Liver (tissue), 3 donors: ENCODE measurements at regions not wholly inside any gene's neighbourhood (a gene's known extent, or its start where the extent isn't known, plus 50 kb on each side); places are given as distances from the start of the nearest gene placed in this dataset.

Experiments
- EGR1 ChIP-seq, 2 donors: IDR thresholded peaks; 2 replicates each; pipeline ENCODE4 v1.6.1; 2016 to 2018; ENCODE audit warnings: antibody characterized with exemption in 2 of 2, low read depth in 2 of 2
- FOXA1 ChIP-seq: IDR thresholded peaks from 2 replicates; pipeline ENCODE4 v1.6.1; 2016; ENCODE audit warnings: antibody characterized with exemption
- GABPA ChIP-seq, 2 donors: IDR thresholded peaks in 1 of 2; conservative IDR thresholded peaks in 1 of 2; 2 replicates each; pipeline ENCODE4 v1.6.1; 2016; ENCODE audit warnings: antibody characterized with exemption in 2 of 2, mild to moderate bottlenecking in 1 of 2, moderate library complexity in 1 of 2
- HNF4A ChIP-seq, 2 donors: conservative IDR thresholded peaks; 2 replicates each; pipeline ENCODE4 v1.6.1; 2016; ENCODE audit warnings: antibody characterized with exemption in 2 of 2, mild to moderate bottlenecking in 2 of 2
- JUND ChIP-seq, 2 donors: IDR thresholded peaks; 2 replicates each; pipeline ENCODE4 v1.6.1; 2016; ENCODE audit warnings: antibody characterized with exemption in 2 of 2
- NR2F2 ChIP-seq: IDR thresholded peaks from 2 replicates; pipeline ENCODE4 v1.6.1; 2016; ENCODE audit warnings: antibody characterized with exemption
- RAD21 ChIP-seq, 2 donors: IDR thresholded peaks; 2 replicates each; pipeline ENCODE4 v1.6.1; 2016; ENCODE audit warnings: antibody characterized with exemption in 2 of 2, mild to moderate bottlenecking in 2 of 2
- REST ChIP-seq: IDR thresholded peaks from 2 replicates; pipeline ENCODE4 v1.6.1; 2016; ENCODE audit warnings: antibody characterized with exemption, mild to moderate bottlenecking
- SP1 ChIP-seq: IDR thresholded peaks from 2 replicates; pipeline ENCODE4 v1.6.1; 2018; ENCODE audit warnings: antibody characterized with exemption, mild to moderate bottlenecking
- TAF1 ChIP-seq: conservative IDR thresholded peaks from 2 replicates; pipeline ENCODE4 v1.6.1; 2016; ENCODE audit warnings: antibody characterized with exemption, mild to moderate bottlenecking
- ZBTB33 ChIP-seq: IDR thresholded peaks from 2 replicates; pipeline ENCODE4 v1.6.1; 2016; ENCODE audit warnings: antibody characterized with exemption
- TF ChIP-seq, protein P1 (sequence below): IDR thresholded peaks from 2 replicates; pipeline ENCODE4 v1.6.1; 2016; ENCODE audit warnings: antibody characterized with exemption
- TF ChIP-seq, protein P2 (sequence below): fragments of 150-350 bp; IDR thresholded peaks from 2 replicates; pipeline ENCODE4 v1.5.1; 2017; ENCODE audit warnings: improper control_type of control experiment, low read depth, low read length; ENCODE audit not compliant: missing input control
- TF ChIP-seq, protein P3 (sequence below): IDR thresholded peaks from 2 replicates; pipeline ENCODE4 v1.6.1; 2016; ENCODE audit warnings: antibody characterized with exemption
- donor health status: healthy.
- donor health status: healthy.

GRCh38 chr6:139423971-139424667 lies 49.7 kb upstream of the CITED2 start:
- TF ChIP-seq, protein P1, sequence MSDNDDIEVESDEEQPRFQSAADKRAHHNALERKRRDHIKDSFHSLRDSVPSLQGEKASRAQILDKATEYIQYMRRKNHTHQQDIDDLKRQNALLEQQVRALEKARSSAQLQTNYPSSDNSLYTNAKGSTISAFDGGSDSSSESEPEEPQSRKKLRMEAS, result no peak
- TF ChIP-seq TAF1 (no peak), ZBTB33 (no peak), EGR1 (IDR thresholded peaks at IDR 0.05; ENCODE audit: low read depth in 2 of 2) (no peak), RAD21 (IDR thresholded peaks at IDR 0.05) (no peak), JUND (IDR thresholded peaks at IDR 0.05) (no peak), SP1 (no peak), FOXA1 (no peak), HNF4A (conservative IDR thresholded peaks at IDR 0.05) (no peak), NR2F2 (no peak), REST (no peak), GABPA (IDR thresholded peaks at IDR 0.05 in 1 of 2, conservative IDR thresholded peaks at IDR 0.05 in 1 of 2) (no peak)
- TF ChIP-seq, protein P2, sequence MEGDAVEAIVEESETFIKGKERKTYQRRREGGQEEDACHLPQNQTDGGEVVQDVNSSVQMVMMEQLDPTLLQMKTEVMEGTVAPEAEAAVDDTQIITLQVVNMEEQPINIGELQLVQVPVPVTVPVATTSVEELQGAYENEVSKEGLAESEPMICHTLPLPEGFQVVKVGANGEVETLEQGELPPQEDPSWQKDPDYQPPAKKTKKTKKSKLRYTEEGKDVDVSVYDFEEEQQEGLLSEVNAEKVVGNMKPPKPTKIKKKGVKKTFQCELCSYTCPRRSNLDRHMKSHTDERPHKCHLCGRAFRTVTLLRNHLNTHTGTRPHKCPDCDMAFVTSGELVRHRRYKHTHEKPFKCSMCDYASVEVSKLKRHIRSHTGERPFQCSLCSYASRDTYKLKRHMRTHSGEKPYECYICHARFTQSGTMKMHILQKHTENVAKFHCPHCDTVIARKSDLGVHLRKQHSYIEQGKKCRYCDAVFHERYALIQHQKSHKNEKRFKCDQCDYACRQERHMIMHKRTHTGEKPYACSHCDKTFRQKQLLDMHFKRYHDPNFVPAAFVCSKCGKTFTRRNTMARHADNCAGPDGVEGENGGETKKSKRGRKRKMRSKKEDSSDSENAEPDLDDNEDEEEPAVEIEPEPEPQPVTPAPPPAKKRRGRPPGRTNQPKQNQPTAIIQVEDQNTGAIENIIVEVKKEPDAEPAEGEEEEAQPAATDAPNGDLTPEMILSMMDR, result no peak
- TF ChIP-seq, protein P3, sequence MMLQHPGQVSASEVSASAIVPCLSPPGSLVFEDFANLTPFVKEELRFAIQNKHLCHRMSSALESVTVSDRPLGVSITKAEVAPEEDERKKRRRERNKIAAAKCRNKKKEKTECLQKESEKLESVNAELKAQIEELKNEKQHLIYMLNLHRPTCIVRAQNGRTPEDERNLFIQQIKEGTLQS, result no peak
